ENCODE measurements at regions not wholly inside any gene's neighbourhood (a gene's known extent, or its start where the extent isn't known, plus 50 kb on each side); places are given as distances from the start of the nearest gene placed in this dataset.

- Histone ChIP-seq H3K4me3 (no peak overlapping the region), H3K9me3 (no peaks in the 10 kb centered on the region), H3K36me3 (no peaks in the 10 kb centered on the region), H3K27ac (no peak overlapping the region), H3K4me1 (no peaks in the 10 kb centered on the region), H3K27me3 (no peaks in the 10 kb centered on the region)
- no peak for ATAC-seq
- TF ChIP-seq EP300 (IDR thresholded peaks at IDR 0.05): no peak
- no peak for TF ChIP-seq POLR2AphosphoS5 (IDR thresholded peaks at IDR 0.05)
- TF ChIP-seq CTCF (IDR thresholded peaks at IDR 0.05): no peak
- no peak for TF ChIP-seq POLR2A (IDR thresholded peaks at IDR 0.05)
- WGBS, 2 donors (ENCODE audit: low coverage in 1 of 2): 29 to 38% methylated on average over 2 of the region's 2 CpGs
Measured at GRCh38 chr5:17343675-17344074, 126.2 kb downstream of the BASP1 start.

- no peaks in the 10 kb centered on the region for H3K9me3 ChIP-seq
- no peak overlapping the region for H3K4me3 ChIP-seq
- H3K27me3 ChIP-seq: no peaks in the 10 kb centered on the region
- H3K36me3 ChIP-seq: no peaks in the 10 kb centered on the region
- no peak overlapping the region for H3K27ac ChIP-seq
- H3K4me1 ChIP-seq: no peaks in the 10 kb centered on the region
- 39 to 74% methylated on average over 2 of the region's 2 CpGs for WGBS, 2 donors (ENCODE audit: low coverage in 1 of 2)
- TF ChIP-seq POLR2AphosphoS5 (IDR thresholded peaks at IDR 0.05): no peak
- TF ChIP-seq EP300 (IDR thresholded peaks at IDR 0.05): no peak
- TF ChIP-seq POLR2A (IDR thresholded peaks at IDR 0.05): no peak
- TF ChIP-seq CTCF (IDR thresholded peaks at IDR 0.05): no peak
- no peak for ATAC-seq
Measured at GRCh38 chr5:17346811-17347210, 129.4 kb downstream of the BASP1 start.

GRCh38 chr5:17352223-17352622 is 134.8 kb downstream of the BASP1 start:
- no peaks in the 10 kb centered on the region for H3K27me3 ChIP-seq
- TF ChIP-seq POLR2A (IDR thresholded peaks at IDR 0.05) (no peak), POLR2AphosphoS5 (IDR thresholded peaks at IDR 0.05) (no peak), EP300 (IDR thresholded peaks at IDR 0.05) (no peak), CTCF (IDR thresholded peaks at IDR 0.05) (no peak)
- no peaks in the 10 kb centered on the region for H3K36me3 ChIP-seq
- H3K9me3 ChIP-seq: no peaks in the 10 kb centered on the region
- no peak overlapping the region for H3K27ac ChIP-seq
- ATAC-seq: no peak
- no peak overlapping the region for H3K4me3 ChIP-seq
- H3K4me1 ChIP-seq: no peaks in the 10 kb centered on the region
- WGBS, 2 donors (ENCODE audit: low coverage in 1 of 2): 20 to 75% methylated on average over 1 to 3 of the region's 3 CpGs

- Histone ChIP-seq H3K4me3 (no peak overlapping the region), H3K27me3 (no peaks in the 10 kb centered on the region), H3K27ac (no peak overlapping the region), H3K36me3 (no peaks in the 10 kb centered on the region), H3K9me3 (no peaks in the 10 kb centered on the region), H3K4me1 (no peaks in the 10 kb centered on the region)
- ATAC-seq: no peak
- 98% methylated on average over 7 of the region's 32 CpGs; no CpG with 5 or more reads in 1 of the 2 donors for WGBS, 2 donors (ENCODE audit: low coverage in 1 of 2)
- no peak for TF ChIP-seq POLR2AphosphoS5 (IDR thresholded peaks at IDR 0.05)
- TF ChIP-seq EP300 (IDR thresholded peaks at IDR 0.05): no peak
- TF ChIP-seq CTCF (IDR thresholded peaks at IDR 0.05): no peak
- TF ChIP-seq POLR2A (IDR thresholded peaks at IDR 0.05): no peak
Measured at GRCh38 chr5:17354265-17354664, 136.8 kb downstream of the BASP1 start.

- H3K4me1 ChIP-seq: no peaks in the 10 kb centered on the region
- H3K9me3 ChIP-seq: no peaks in the 10 kb centered on the region
- 73 to 92% methylated on average over 3 of the region's 3 CpGs for WGBS, 2 donors (ENCODE audit: low coverage in 1 of 2)
- ATAC-seq: no peak
- H3K27me3 ChIP-seq: no peaks in the 10 kb centered on the region
- no peaks in the 10 kb centered on the region for H3K36me3 ChIP-seq
- no peak for TF ChIP-seq POLR2AphosphoS5 (IDR thresholded peaks at IDR 0.05)
- TF ChIP-seq CTCF (IDR thresholded peaks at IDR 0.05): no peak
- TF ChIP-seq EP300 (IDR thresholded peaks at IDR 0.05): no peak
- TF ChIP-seq POLR2A (IDR thresholded peaks at IDR 0.05): no peak
- H3K27ac ChIP-seq: no peak overlapping the region
- H3K4me3 ChIP-seq: no peak overlapping the region
Measured at GRCh38 chr5:17355586-17356346, 138.3 kb downstream of the BASP1 start.
